GM12891 (cell line): ENCODE measurements at regions not wholly inside any gene's neighbourhood (a gene's known extent, or its start where the extent isn't known, plus 50 kb on each side); places are given as distances from the start of the nearest gene placed in this dataset.

Experiments used
- PAX5 ChIP-seq: IDR thresholded peaks from 2 replicates; pipeline ENCODE4 v1.6.1; 2011; ENCODE audit warnings: low read length, moderate library complexity, mild to moderate bottlenecking; ENCODE audit not compliant: insufficient read depth, severe bottlenecking
- POLR2A ChIP-seq: IDR thresholded peaks from 2 replicates; pipeline ENCODE4 v1.6.1; 2011; ENCODE audit warnings: low read depth, low read length, control low read depth
- POLR2AphosphoS5 ChIP-seq: IDR thresholded peaks from 2 replicates; pipeline ENCODE4 v1.6.1; 2011; ENCODE audit warnings: low read depth, low read length, control low read depth
- POU2F2 ChIP-seq: IDR thresholded peaks from 2 replicates; pipeline ENCODE4 v1.6.1; 2011; ENCODE audit warnings: low read depth, mild to moderate bottlenecking, control low read depth, low read length, moderate library complexity
- SPI1 ChIP-seq: IDR thresholded peaks from 2 replicates; pipeline ENCODE4 v1.6.1; 2011; ENCODE audit warnings: low read depth, low read length, control low read depth
- TAF1 ChIP-seq: IDR thresholded peaks from 2 replicates; pipeline ENCODE4 v1.6.1; 2011; ENCODE audit warnings: low read depth, low read length, control low read depth

DNA sequence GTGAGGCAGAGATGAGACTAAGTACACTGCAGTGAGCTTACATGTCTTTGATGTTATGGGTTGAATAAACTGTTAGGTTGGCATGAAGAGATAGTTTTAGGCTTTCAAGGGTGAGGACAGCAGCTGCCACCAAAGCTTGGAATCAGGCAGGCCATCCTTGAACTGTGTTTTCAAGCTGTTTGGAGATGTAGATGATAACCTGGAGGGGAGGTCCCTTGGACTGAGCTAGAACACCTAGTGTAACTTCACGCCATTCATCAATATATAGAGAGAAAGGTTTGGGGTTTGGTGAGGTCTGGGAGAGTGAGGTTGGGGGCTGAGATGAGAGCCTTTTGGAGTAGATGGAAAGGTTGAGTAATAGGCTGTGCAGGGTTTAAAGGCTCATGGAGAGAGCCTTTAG, 2447.0 kb downstream of the TP53TG3F start:
- TF ChIP-seq POLR2A (no peak), TAF1 (no peak), POLR2AphosphoS5 (no peak), SPI1 (no peak), PAX5 (no peak), POU2F2 (no peak)
